Dermis microvascular lymphatic vessel endothelial cell (primary cell): ENCODE measurements at regions not wholly inside any gene's neighbourhood (a gene's known extent, or its start where the extent isn't known, plus 50 kb on each side); places are given as distances from the start of the nearest gene placed in this dataset.
"Not testable (repeated sequence)": the region's sequence is repeated elsewhere in the genome, so short reads cannot be mapped to it uniquely, and the experiment has no call there.

Experiments
- DNase-seq, 2 donors: peaks; one replicate each; pipeline versions ENCODE4 v3.0.0 to v3.0.0-alpha.2; 2010; ENCODE audit warnings: low read depth in 2 of 2

DNA sequence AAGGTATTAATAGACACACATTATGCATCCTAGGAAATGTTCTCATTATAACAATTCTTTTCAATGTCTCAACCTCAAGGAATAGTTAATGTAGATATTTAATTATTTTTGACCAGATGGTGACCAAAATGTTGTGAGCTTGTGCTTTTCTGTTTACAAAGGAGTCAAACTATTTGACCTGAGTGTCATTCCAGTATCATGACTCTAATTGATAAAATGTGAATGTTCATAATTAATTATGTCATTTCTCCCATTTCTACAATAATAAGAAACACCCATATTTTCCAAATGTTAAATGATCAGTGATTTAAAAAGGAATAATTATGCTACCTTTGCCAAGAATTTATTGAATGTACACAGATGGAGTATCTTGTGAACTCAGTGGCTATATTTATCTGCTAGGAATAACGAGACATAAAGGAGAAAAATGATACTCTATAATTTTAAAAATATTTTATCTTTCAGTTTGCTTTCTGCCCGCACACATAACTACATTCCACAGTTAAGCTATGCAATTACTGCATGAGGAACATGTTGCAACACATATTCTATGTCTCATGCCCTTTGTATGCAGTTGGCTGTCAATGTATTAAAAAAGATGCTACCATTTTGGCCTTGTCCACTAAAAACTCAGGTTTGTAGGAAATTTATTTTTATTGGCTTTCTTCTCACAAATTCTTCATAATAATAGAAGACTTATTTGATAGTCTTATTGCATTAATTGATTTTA lies 376.7 kb upstream of the CCDC179 start:
- DNase-seq, result no peak

DNA sequence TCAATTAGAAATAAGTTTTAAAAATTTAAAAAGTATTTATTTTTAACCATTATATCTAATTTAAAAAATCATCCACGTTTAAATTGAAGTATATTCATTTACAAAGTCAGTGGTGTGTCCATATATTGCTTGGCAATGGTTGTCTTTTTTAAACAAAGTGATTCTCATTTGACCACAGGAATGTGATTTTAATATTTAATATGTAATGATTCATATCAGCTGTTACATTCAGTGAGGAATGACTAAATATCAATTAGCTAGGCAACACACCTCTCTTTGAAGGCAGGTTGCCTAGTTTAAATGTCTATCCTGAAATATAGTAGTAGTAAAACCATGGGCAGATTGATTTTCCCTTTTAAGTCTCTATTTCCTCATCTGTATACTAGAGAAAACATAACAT lies 392.2 kb upstream of the CCDC179 start:
- no peak for DNase-seq

DNA sequence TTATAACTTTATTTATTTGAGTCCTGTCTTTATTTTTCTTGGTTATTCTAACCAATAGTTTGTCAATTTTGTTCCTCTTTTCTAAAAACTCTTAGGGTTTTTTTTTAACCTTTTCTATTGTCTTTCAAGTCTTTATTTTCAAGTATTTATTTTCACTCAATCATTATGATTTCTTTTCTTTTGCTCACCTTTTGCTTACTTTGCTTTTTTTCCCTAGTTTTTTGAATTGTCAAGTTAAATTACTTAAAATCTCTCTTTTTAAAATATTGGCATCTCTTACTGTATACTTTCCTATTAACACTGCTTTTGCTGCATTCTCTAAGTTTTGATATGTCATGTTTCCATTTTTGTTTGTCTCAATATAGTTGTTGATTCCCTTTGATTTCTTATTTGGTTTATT lies 396.8 kb upstream of the CCDC179 start:
- no peak for DNase-seq

DNA sequence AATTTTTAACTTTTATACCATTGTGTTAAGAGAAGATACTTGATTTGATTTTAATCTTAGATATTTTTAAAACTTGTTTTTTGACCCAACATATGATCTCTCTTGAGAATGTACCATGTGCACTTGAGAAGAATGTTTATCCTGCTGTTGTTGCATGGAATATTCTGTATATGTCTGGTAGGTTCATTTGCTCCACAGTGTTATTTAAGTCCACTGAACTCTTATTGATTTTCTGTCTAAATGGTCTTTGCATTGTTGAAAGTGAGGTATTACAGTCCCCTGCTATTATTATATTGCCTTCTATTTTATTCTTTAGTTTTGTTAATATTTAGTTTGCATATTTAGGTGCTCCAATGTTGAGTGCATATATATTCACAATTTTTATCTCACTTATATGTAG lies 397.3 kb upstream of the CCDC179 start:
- DNase-seq, result no peak

DNA sequence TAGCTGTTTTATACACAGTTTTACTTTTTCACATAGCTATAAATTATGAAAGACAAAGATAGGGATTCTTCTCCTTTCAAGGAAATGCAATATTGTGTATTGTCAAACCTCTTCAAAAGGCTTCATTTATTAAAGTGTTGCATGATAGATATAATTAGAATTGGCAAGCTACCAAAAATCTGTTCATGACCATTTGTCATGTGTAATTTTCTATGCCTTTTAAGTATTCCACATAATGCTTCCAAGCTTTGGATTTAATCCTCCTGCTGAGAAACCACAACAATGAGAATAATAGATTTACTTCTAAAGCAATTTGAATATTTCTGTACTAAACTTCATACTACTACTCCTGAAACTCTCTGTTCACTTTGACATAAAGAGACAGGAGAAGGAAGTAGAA lies 403.2 kb upstream of the CCDC179 start:
- no peak for DNase-seq

DNA sequence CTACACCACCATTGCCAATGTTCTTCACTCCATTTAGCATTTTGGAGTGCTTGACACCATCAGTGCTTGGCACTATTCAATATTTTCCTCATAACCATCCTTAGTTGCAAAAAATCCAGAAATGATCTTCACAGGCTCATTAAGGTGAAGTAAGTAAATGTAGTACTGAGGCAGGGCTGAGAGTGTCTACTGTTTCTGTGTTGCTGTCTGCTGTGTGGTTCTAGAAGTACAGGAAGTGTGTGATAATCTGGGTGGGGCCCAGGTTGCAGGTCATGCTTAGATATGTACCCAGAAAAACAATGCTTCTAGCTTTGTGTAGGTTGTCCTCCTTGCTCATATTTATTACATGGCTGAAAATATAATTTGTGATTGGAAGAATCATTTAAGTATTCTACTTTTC lies 411.8 kb upstream of the CCDC179 start:
- no peak for DNase-seq

DNA sequence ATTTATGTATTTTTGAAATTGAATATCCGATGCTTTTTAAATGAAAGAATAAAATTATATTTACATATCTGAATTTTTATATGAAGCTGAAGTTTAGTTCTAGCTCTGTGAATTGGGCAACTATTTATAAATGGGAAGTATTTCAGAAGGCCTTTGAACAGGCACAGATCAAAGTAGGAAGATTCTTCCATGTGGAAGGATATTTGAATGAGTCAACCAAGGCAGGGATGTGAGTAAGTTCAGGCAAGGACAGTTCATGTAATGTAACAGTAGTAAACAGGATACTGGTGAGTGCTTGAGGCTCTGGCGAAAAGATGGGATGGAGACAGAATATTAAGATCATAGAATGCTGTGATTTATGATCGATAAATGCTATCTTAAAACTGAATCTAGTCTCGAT lies 417.8 kb upstream of the CCDC179 start:
- peak in 1 of 2 donors; percentile 3 for DNase-seq

DNA sequence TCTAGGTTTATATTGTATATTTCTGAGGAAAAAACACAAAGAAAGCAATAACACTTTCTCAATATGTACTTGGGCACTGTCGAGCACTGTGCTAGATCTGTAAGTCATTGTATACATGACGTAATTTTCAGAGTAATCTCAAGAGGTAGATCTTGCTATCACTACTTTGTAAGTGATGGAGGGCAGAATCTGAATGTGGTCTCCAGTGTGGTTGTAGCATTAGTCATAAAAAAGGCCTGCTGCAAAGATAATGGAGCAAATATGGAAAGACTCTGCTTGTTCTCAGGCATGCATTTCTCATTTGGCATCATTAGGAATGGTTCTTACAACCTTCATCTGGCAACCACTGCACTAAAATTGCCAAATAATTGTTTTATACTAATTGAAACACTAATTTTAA lies 419.8 kb upstream of the CCDC179 start:
- no peak for DNase-seq

DNA sequence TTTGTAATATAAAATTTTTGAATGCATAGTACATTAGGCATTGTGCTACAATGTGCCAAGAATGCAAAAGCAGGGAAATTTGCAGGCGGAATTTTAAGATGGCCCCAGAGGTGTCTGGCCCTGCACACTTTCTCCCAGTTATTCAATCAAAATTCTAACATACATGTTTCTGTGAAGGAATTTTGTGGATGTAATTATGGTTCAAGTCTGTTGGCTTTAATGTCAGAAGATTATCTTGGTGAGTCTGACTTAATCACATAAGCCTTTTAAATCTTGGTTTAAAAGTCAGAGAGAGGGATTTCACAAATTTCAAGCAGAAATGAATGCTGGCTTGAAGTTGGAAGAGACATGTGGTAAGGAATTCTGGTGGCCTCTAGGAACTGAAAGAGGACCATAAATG lies 423.4 kb upstream of the CCDC179 start:
- DNase-seq, result no peak

DNA sequence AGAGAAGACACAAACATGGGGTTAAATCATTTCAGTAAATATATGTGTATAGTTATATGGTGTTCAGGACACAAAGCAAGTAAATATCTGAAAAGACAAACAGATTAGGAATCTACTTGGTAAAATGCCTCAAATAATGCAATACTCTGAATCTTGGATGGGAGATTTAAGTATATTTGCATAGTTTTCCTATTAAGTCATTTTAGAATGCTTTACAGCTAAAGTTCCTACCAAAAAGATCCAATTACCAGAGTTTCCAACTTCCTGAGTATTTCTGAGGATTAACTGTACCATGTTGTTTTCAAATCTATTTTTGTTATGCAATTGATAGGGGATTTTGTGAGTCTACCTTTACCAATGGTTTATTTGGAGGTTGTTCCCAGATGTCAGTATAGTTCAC lies 424.4 kb upstream of the CCDC179 start:
- no peak for DNase-seq

DNA sequence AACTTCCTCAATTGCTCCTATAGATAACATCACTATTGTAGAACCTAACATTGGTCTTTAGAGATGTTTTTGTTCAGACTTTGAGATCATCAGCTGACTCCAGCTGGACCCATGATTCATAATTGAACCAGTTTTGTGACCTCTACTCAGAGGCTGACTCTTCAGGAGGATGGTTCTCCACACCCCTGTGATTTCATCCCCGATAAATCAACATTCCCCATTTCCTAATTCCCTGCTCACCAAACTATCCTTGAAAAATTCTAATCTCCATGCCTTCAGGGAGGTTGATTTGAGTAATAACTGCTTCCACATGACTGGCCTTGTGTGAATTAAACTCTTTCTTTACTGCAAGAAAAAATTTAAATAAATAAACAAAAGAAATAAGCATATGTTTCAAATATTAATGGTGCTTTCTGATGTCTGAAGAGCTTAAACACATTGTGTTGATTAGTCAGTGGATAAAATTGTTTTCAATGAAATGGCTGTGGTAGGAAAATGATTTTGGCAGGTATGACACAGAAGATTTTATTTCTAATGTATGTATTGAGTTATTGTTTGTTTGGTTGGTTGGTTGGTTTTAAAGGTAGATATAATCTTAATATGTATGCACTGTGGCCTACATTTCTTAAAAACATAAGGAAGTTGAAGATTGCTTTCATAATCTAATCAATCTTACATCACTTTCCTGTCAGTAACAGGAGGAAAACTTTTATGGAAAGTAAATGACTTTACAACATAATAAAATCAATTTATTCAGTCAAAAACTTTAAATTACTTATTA lies 427.9 kb upstream of the CCDC179 start:
- no peak for DNase-seq

DNA sequence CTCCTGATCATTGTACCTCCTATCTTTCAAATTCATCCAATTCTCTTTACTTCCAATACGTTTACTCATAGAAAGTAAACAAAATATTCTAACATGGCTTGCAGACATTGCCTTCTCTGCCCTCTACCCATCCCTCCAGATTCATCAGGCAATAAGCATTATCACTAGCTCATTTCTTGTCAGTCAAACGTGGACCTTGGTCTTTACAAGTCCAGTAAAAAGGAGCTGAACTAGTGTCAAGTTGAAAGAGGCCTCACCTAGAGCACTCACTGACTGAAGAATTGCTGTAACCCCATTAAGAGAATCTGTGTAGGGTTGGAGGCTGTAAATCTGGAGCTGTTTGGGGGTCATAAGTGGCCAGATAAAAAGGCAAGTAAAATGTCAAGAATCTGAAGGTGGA lies 435.0 kb upstream of the CCDC179 start:
- DNase-seq, result no peak

DNA sequence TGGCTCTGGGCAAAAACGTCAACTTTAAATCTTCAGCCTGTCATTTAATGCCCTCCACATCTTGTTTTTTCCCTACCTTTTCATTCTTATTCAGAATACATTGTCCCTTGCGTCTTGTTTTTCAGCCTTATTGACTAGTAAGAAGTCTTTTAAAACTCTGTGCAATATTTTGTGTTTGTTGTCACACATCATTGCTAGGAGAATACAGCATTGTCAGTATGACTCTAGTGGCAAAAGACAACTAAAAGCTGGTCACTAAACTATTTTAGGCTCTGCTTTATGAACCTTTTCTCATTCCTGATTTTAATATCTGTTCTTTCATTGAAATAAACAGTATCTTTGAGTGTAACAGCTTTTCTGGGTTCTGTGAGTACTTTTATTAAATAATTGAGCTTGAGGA lies 447.8 kb upstream of the CCDC179 start:
- no peak for DNase-seq

DNA sequence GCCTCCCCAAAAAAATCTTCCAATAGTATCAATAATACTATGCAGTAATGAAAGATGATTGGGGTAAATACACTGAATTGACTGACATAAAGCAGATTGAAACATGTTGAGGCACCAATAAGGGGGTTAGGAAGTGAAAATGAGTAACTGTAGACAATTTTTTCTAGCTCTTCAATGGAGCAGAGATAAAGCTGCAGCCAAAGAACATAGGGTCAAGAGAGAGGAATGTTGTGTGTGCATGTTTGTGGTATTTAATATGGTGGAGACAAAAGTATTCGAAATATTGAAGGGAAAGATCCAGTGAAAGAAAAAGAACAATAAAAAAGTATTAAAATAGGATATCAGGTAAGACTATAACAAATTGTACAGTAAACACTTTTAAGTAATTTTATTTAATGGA lies 450.0 kb upstream of the CCDC179 start:
- DNase-seq, result no peak

DNA sequence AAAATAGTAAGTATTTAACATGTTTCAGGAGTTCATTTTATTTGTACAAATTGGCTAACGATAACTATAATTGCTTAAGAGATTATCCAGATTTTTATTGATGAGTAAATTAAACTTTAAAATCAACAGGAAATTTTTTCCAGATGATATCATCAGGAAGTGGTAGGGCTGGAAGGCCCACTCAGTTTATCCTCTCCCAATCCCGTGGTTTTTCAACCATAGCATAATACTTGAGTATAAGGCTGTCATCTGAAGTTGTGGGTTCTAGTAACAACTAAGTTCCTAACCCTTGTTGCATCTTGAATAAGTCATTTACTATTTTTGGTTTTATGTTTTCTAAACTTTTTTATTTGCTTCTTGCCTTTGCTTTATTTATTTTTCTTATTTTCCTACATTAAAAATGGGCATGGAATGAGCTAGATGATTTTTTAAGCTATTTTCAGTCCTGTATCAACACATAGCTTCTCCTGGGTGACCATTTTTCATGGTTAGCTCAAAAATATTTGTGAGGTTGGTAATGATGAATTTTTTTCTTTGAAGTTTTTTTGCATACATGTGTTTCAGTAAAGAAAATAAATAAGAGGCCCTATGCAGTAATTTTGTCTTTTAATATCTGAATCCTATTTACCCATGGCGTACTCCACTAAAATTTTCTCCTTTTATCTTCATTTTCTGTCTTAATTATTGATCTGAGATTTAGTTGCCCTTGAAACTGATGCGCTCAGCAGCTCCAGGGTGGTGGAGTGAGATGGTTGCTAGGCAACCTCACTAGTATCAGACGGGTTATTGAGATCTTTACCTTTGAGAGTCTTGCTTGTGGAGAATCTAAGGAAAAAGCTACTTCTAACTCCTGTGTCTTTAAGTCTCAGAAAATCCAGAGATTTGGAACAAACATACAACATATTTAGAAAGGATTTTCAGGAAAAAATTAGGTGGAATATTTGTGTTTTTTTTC lies 452.0 kb upstream of the CCDC179 start:
- no peak for DNase-seq

DNA sequence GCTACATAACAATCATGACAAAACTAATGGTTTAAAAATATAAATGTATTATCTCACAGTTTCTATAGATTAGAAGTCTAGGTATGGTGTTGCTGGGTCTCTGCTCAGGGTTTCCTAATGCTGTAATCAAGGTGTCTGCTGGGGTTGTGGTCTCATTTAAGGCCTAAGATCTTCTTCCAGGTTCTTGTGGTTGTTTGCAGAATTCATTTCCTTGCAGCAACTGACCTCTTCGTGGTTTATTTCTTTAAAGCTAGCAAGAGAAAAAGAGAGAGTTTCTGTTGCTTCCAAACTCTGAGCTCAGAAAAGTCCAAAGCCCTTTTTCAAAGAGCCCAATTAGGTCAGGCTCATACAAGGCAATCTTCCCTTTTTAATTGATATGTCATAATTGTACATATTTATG lies 452.7 kb upstream of the CCDC179 start:
- DNase-seq, result no peak

DNA sequence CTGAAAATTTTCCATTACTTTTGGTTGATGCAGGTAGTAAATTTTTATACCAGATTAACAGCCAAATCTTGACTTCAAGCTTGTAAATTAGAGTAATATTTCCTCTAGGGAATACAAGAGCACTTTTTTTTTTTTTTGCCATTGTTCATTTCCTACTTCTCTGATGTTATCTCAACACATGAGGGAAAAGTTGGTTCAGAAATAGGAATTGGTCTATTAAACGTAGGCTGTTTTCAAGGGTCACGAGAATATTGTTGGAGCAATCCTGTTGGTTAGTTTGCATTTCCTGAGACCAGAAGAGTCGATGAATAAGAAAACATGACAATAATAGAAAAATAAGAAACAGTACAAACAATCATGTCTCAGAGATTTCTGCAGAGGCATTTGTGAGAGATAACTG lies 453.9 kb upstream of the CCDC179 start:
- DNase-seq, result peak; percentile 36 to 67

DNA sequence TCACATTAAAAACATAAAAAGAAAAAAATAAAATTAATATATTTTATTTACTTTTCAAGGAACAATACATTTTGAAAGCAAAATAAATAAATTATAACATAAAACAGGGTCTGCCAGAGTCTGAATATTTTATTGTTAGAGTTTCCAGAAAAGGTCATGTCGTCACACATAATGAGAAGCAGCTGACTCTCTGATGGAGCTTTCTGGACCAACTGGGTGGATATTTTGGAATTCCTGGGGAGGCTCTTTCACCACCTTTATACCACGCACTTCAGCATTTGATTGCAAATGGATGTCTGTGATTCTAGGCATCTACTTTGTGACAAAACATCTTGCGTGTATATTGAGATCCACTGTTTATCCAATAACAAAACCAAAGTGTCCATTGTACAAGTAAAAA lies 455.0 kb upstream of the CCDC179 start:
- no peak for DNase-seq

DNA sequence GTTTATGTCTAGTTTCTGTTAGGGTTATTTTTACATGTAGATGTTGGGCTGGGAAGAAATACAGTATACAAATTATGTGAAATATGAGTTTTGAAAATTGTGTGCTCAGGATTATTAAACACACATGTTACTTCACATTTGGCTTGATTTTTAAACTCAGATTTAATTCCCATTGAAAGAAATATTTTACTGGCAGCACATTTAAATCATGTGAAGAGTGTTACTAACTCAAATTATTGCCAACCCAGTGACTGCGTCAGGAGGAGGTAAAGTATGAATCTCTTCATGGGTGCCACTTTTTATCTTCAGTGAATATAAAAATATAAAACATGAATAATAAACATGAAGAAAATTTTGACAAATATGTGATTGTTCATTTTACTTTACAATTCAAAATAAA lies 457.5 kb upstream of the CCDC179 start:
- DNase-seq, result no peak

DNA sequence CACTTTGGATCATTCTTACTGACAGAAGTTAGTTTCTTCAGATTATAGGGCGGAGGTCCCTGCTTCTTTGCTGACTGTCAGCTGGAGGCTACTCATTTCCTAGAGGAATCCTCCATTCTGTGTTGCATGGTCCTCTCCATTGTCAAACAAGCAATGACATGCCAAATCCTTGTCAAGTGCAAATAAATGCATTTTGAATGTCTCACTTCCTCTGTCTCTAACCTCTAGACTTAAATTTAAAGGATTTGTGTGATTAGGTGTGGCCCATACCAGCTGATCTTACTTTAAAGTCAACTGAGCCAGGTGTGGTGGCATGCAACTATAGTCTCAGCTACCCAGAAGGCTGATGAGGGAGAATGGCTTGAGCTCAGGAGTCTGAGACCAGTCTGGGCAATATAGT lies 458.4 kb upstream of the CCDC179 start:
- no peak for DNase-seq

DNA sequence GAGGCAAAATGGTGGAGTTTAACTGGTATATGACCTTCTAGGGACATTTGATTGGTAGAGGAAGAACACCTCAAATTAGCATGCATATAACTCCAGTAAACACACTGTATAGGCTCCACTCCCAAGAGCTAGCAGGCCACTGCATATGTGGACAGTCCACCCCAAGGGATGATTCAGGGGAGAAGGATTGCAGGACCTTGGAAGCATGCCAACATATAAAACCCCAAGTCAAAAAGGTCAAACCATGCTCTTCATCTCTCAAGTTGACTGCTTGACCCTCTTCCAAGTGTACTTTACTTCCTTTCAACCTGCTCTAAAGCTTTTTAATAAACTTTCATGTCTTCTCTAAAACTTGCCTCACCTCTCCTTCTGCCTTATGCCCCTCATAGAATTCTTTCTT lies 459.9 kb upstream of the CCDC179 start:
- DNase-seq, result no peak

DNA sequence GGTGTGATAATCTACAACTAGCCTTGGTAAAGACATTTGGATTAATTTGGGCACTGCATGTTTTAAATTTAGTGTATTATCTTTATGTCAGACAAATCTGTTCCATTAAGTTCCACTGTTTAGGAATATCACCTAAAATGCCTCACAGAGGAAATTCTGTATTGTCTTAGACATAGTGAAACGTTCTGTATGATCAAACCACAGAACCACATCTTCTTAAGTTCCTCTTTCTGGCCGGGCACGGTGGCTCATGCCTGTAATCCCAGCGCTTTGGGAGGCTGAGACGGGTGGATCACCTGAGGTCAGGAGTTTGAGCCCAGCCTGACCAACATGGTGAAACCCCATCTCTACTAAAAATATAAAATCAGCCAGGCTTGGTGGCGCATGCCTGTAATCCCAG lies 475.3 kb upstream of the CCDC179 start:
- DNase-seq, result not testable (repeated sequence)
